ENCODE measurements at regions not wholly inside any gene's neighbourhood (a gene's known extent, or its start where the extent isn't known, plus 50 kb on each side); places are given as distances from the start of the nearest gene placed in this dataset.

GRCh38 chr5:39503155-39503554 lies 78.4 kb upstream of the DAB2 start:
- no peak for DNase-seq (ENCODE audit: low spot score)

- no peak for DNase-seq (ENCODE audit: low spot score)
These were observed 77.9 kb upstream of the DAB2 start for GRCh38 chr5:39502704-39503103.

- DNase-seq (ENCODE audit: low spot score) = no peak
These were observed 76.6 kb upstream of the DAB2 start for GRCh38 chr5:39501397-39501796.

DNA sequence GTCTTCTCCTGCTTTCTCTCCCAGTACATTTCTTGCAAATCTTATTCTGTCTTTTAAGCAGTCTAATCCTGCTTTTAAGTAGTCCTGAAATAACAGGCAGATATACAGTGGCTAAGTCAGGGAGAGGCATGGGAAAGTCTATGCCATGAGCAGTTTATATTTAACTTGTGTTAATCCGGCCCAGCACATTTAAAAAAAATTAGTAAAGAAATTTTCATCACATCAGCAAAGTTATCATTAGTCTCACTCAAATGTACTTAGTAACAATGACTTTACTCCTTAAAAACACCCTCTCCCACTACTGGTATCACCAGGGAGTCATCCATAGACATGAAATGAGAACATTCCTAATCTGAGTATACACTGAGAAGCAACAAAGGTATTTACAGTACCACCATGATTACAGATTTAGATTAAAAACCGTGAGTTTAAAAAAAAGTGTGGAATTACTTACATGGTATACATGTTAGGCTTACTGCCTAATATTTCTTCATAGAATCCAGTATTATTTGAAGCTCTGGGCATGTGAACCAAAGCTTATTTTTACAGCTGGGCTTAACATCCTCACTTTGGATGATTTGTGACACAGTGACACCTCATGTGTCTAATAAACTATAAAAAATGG lies 75.9 kb upstream of the DAB2 start:
- DNase-seq (ENCODE audit: low spot score) = no peak

GRCh38 chr5:39498278-39498952 lies 73.6 kb upstream of the DAB2 start:
- no peak for DNase-seq (ENCODE audit: low spot score)

GRCh38 chr5:39497322-39497721 lies 72.5 kb upstream of the DAB2 start:
- DNase-seq (ENCODE audit: low spot score) = no peak

GRCh38 chr5:39495227-39495626 lies 70.4 kb upstream of the DAB2 start:
- DNase-seq (ENCODE audit: low spot score) = no peak

- no peak for DNase-seq (ENCODE audit: low spot score)
These were observed 69.8 kb upstream of the DAB2 start for GRCh38 chr5:39494534-39494933.

DNA sequence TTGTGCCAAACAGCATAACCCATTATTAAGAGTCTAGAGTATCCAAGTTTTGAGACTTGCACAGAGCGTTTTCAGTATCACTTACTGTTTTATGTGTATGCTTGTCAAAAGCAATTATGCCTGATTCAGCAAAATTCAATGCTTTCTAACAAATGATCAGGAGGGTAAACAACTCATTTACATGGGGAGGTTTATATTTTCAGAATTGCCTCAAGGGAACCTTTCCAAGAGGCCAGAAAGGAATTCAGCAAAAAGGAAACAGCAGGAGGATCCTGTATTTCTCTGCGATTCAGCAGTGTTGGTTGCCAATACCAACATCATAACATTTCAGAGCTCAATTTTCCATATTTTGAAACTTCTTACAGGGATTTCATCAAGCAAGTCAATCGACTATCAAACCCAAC lies 69.3 kb upstream of the DAB2 start:
- no peak for DNase-seq (ENCODE audit: low spot score)

GRCh38 chr5:39491210-39491609 lies 66.4 kb upstream of the DAB2 start:
- no peak for DNase-seq (ENCODE audit: low spot score)

DNA sequence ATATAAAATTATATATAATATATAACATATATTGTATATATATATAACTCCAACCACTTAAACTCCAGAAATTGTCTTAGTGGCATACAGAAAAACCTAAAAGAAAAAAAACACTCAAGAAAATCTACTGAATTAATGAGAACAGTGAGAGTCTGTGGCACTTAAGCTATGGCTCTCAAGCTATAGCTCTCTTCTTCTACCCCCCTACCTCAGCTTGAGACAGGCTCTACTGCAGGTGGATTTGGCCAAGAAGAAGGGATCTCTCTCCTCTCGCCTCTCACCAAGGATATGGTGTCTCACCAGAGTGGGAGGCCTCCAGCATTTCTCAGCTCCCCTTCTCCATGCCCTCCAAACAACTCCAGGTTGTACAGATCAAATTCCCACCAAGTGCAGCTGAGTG lies 64.5 kb upstream of the DAB2 start:
- DNase-seq (ENCODE audit: low spot score) = no peak

DNA sequence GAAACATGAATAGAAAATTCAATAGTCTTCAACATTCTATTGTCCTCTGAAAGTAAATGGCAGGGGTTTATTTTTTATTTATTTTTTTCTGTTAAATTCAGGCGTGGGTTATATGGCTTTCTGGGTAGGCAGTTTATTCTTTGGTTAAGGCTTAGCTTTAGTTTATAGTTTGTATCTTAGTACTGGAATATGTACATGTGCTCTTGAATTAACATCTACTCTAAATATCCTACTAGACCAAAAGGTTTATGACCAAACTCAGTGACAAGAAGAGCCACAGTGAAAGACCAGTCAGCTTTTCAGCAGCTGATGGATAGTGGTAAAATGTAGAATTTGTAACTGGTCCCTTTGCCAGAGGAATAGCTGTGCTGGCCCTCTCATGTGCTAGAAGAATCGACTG lies 62.0 kb upstream of the DAB2 start:
- DNase-seq (ENCODE audit: low spot score) = no peak

- no peak for DNase-seq (ENCODE audit: low spot score)
These were observed 61.6 kb upstream of the DAB2 start for GRCh38 chr5:39486361-39486760.

GRCh38 chr5:39485079-39485478 lies 60.3 kb upstream of the DAB2 start:
- no peak for DNase-seq (ENCODE audit: low spot score)

- no peak for DNase-seq (ENCODE audit: low spot score)
These were observed 59.9 kb upstream of the DAB2 start for GRCh38 chr5:39484673-39485072.

- DNase-seq (ENCODE audit: low spot score) = no peak
These were observed 57.3 kb upstream of the DAB2 start for GRCh38 chr5:39482098-39482497.

DNA sequence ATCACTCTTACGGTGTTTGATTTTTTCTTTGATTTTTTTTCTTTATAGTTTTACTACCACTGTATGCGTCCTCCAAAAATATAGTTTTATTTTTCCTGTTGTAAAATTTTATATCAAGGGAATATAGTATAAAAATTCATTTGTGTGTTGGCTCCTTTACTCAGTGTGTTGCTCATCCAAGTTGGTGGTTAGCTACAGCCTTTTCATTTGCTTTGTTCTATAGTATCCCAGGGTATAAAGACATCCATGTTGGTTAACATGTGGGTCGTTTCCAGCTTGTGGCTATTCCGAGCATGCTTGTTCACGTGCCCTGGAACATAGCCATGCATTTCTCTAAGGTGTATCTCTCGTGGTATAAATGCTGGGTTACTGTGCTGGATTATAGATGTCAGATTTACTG lies 54.8 kb upstream of the DAB2 start:
- DNase-seq (ENCODE audit: low spot score) = no peak

- DNase-seq (ENCODE audit: low spot score) = no peak
These were observed 54.1 kb upstream of the DAB2 start for GRCh38 chr5:39478863-39479262.

- no peak for DNase-seq (ENCODE audit: low spot score)
These were observed 52.1 kb upstream of the DAB2 start for GRCh38 chr5:39476843-39477220.

- DNase-seq (ENCODE audit: low spot score) = no peak
These were observed 51.4 kb upstream of the DAB2 start for GRCh38 chr5:39475881-39476842.

DNA sequence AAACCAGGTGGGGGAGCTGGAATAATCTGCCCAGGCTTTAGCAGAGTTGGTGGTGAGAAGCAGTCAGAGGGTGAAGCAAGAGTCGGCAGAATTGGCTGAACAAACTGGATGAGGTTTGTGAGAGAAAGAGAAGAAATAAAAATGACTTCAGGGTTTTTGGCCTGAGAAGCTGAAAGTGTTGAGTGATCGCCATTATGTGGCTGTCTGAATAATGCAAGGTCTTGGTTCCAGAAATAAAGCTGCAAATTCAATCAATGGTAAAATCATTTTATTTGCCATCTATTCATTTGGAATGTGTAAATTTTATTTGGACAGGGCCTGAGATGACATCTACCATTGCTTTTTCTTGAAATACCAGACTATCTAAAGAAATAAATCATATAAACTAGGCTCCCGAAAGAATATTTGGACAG lies 50.4 kb upstream of the DAB2 start:
- DNase-seq (ENCODE audit: low spot score) = no peak

Measured in hematopoietic multipotent progenitor cell treated with erythropoietin and hydrocortisone succinate and interleukin-3 and kit ligand, for 17 days (in vitro differentiated cells).